SK-N-SH (cell line): ENCODE measurements at regions not wholly inside any gene's neighbourhood (a gene's known extent, or its start where the extent isn't known, plus 50 kb on each side); places are given as distances from the start of the nearest gene placed in this dataset.

Source experiments
- CTCF ChIA-PET: fragments of 300-600, 350-600 bp; formaldehyde crosslinking; extraction: SDS; loops from one replicate; lab custom pipeline; 2021; lab: Yijun Ruan, JAX
- POLR2A ChIA-PET: fragments of 350-600 bp; sonication (Branson Sonifier 250); formaldehyde crosslinking; extraction: SDS; loops from one replicate; lab custom pipeline; 2020; ENCODE audit warnings: antibody characterized with exemption, inconsistent platforms; lab: Yijun Ruan, JAX
- DNase-seq: peaks from one replicate; pipeline ENCODE4 v3.0.0; 2012
- H2AFZ ChIP-seq: fragments of 200-600 bp; sonication (generic); 2 replicates; pipeline ENCODE4 v1.8.1; 2016; ENCODE audit warnings: antibody characterized with exemption, mild to moderate bottlenecking, low read depth
- H3F3A ChIP-seq: fragments of 200-600 bp; sonication (generic); replicated peaks from 2 replicates; pipeline ENCODE3; 2016; ENCODE audit warnings: antibody characterized with exemption, mild to moderate bottlenecking; ENCODE audit not compliant: insufficient read depth
- H3K27ac ChIP-seq, 2 experiments: fragments of 200-500 bp in 1 of 2; fragments of 200-600 bp in 1 of 2; sonication (Bioruptor generic) in 1 of 2; sonication (generic), shearing (Covaris generic) in 1 of 2; 2 replicates each; pipeline versions ENCODE4 v1.5.1 to v1.6.1; 2014 to 2016; ENCODE audit warnings: low read depth in 2 of 2, inconsistent platforms in 1 of 2, low read length in 1 of 2, mild to moderate bottlenecking in 1 of 2, mixed read lengths in 1 of 2
- H3K27me3 ChIP-seq: fragments of 200-600 bp; sonication (generic), shearing (Covaris generic); 2 replicates; pipeline ENCODE4 v1.6.1; 2016; ENCODE audit warnings: mixed run types; ENCODE audit not compliant: insufficient read depth
- H3K36me3 ChIP-seq, 2 experiments: fragments of 200-500 bp in 1 of 2; fragments of 200-600 bp in 1 of 2; sonication (Bioruptor generic) in 1 of 2; sonication (generic) in 1 of 2; replicated peaks in 1 of 2; 2 replicates each; pipeline versions ENCODE3 to v1.5.1; 2014 to 2016; ENCODE audit warnings: low read length in 1 of 2, mild to moderate bottlenecking in 1 of 2; ENCODE audit not compliant: insufficient read depth in 2 of 2, control insufficient read depth in 1 of 2
- H3K4me1 ChIP-seq, 2 experiments: fragments of 200-500 bp in 1 of 2; fragments of 200-600 bp in 1 of 2; sonication (Bioruptor generic) in 1 of 2; sonication (generic), shearing (Covaris generic) in 1 of 2; 2 replicates each; pipeline versions ENCODE4 v1.5.1 to v1.6.1; 2014 to 2016; ENCODE audit warnings: low read depth in 1 of 2, low read length in 1 of 2, mixed run types in 1 of 2; ENCODE audit not compliant: insufficient read depth in 2 of 2, control insufficient read depth in 1 of 2
- H3K4me2 ChIP-seq: fragments of 200-600 bp; sonication (generic), shearing (Covaris generic); 2 replicates; pipeline ENCODE4 v1.6.1; 2017; ENCODE audit warnings: mixed run types
- H3K4me3 ChIP-seq, 2 experiments: fragments of 200-500 bp in 1 of 2; fragments of 200-600 bp in 1 of 2; sonication (Bioruptor generic) in 1 of 2; sonication (generic), shearing (Covaris generic) in 1 of 2; 2 replicates each; pipeline versions ENCODE4 v1.5.1 to v1.8.1; 2014 to 2016; ENCODE audit warnings: low read depth in 2 of 2, inconsistent platforms in 1 of 2, low read length in 1 of 2, mild to moderate bottlenecking in 1 of 2, mixed read lengths in 1 of 2, moderate library complexity in 1 of 2
- H3K79me2 ChIP-seq: fragments of 200-600 bp; sonication (generic); 2 replicates; pipeline ENCODE4 v1.8.1; 2017; ENCODE audit warnings: mild to moderate bottlenecking; ENCODE audit not compliant: insufficient read depth
- H3K9ac ChIP-seq: fragments of 200-600 bp; sonication (generic); 2 replicates; pipeline ENCODE4 v1.6.1; 2017; ENCODE audit warnings: mixed run types
- H3K9me2 ChIP-seq: fragments of 200-600 bp; sonication (generic); 2 replicates; pipeline ENCODE4 v1.6.1; 2017; ENCODE audit warnings: mixed run types
- H3K9me3 ChIP-seq: fragments of 200-600 bp; sonication (generic); 2 replicates; pipeline ENCODE4 v1.6.1; 2017; ENCODE audit warnings: mixed run types, mild to moderate bottlenecking, moderate library complexity
- H4K20me1 ChIP-seq: fragments of 200-600 bp; sonication (generic); 2 replicates; pipeline ENCODE4 v1.6.1; 2017; ENCODE audit warnings: mild to moderate bottlenecking, mixed run types; ENCODE audit not compliant: insufficient read depth
- ELF1 ChIP-seq: IDR thresholded peaks from 2 replicates; pipeline ENCODE4 v1.4.0; 2012
- EZH2phosphoT487 ChIP-seq: fragments of 200-600 bp; sonication (generic); IDR thresholded peaks from 2 replicates; pipeline ENCODE4 v1.6.1; 2017; ENCODE audit warnings: low read depth, mixed run types, mild to moderate bottlenecking, antibody characterized with exemption, moderate library complexity, borderline replicate concordance
- GABPA ChIP-seq: IDR thresholded peaks from 2 replicates; pipeline ENCODE4 v1.4.0; 2012; ENCODE audit warnings: low read depth, mild to moderate bottlenecking
- GATA2 ChIP-seq: sonication (generic); formaldehyde crosslinking; IDR thresholded peaks from 2 replicates; pipeline ENCODE4 v1.5.0; 2020; ENCODE audit warnings: mild to moderate bottlenecking, missing genetic modification reagents
- JUND ChIP-seq: IDR thresholded peaks from 2 replicates; pipeline ENCODE4 v1.4.0; 2012
- MAX ChIP-seq: IDR thresholded peaks from 2 replicates; pipeline ENCODE4 v1.4.0; 2012; ENCODE audit warnings: low read depth
- MEF2A ChIP-seq: IDR thresholded peaks from 2 replicates; pipeline ENCODE4 v1.4.0; 2012; ENCODE audit warnings: low read depth, borderline replicate concordance
- MXI1 ChIP-seq: IDR thresholded peaks from 2 replicates; pipeline ENCODE4 v1.6.1; 2012; ENCODE audit warnings: mild to moderate bottlenecking, low read depth, low read length, improper control_type of control experiment
- NFIC ChIP-seq: IDR thresholded peaks from 2 replicates; pipeline ENCODE4 v1.4.0; 2012; ENCODE audit warnings: borderline replicate concordance
- NRF1 ChIP-seq: IDR thresholded peaks from 2 replicates; pipeline ENCODE4 v1.6.1; 2012; ENCODE audit warnings: low read depth, mild to moderate bottlenecking, low read length
- RAD21 ChIP-seq: IDR thresholded peaks from 2 replicates; pipeline ENCODE4 v1.6.1; 2012; ENCODE audit warnings: mild to moderate bottlenecking, low read length
- SIN3A ChIP-seq: IDR thresholded peaks from 2 replicates; pipeline ENCODE4 v1.6.1; 2012; ENCODE audit warnings: low read depth, mild to moderate bottlenecking, low read length, moderate library complexity, borderline replicate concordance
- SMC3 ChIP-seq: IDR thresholded peaks from 2 replicates; pipeline ENCODE4 v1.6.1; 2012; ENCODE audit warnings: low read depth, low read length, improper control_type of control experiment
- TAF1 ChIP-seq: IDR thresholded peaks from 2 replicates; pipeline ENCODE4 v1.6.1; 2012; ENCODE audit warnings: low read depth, mild to moderate bottlenecking, low read length, moderate library complexity, borderline replicate concordance
- TCF12 ChIP-seq: IDR thresholded peaks from 2 replicates; pipeline ENCODE4 v1.4.0; 2012
- USF2 ChIP-seq: fragments of 150-350 bp; IDR thresholded peaks from 2 replicates; pipeline ENCODE4 v1.6.1; 2017; ENCODE audit warnings: antibody characterized with exemption, low read length, low read depth, borderline replicate concordance
- ZBTB33 ChIP-seq: IDR thresholded peaks from 2 replicates; pipeline ENCODE4 v1.4.0; 2012; ENCODE audit warnings: low read depth, borderline replicate concordance
- WGBS: methylation state at CpG from one replicate; pipeline ENCODE4 v1.1.6; 2017; ENCODE audit warnings: low lambda C conversion rate; 5-methylcytosine and 5-hydroxymethylcytosine counted together

- no peaks in the 10 kb centered on the region for H3K9me2 ChIP-seq
- no peak for DNase-seq
- no peaks in the 10 kb centered on the region for H4K20me1 ChIP-seq
- H3K9ac ChIP-seq: no peak overlapping the region
- ChIA-PET POLR2A (no interaction called here), CTCF (no interaction called here)
- H3K27ac ChIP-seq: no peak overlapping the region
- 15% methylated on average over 1 of the region's 1 CpG for WGBS
- TF ChIP-seq ELF1: no peak
- no peak for TF ChIP-seq EZH2phosphoT487
- no peak for TF ChIP-seq JUND
- TF ChIP-seq MAX: no peak
- no peak for TF ChIP-seq MEF2A
- TF ChIP-seq ZBTB33: no peak
- no peak for TF ChIP-seq NRF1
- TF ChIP-seq TCF12: no peak
- no peak for TF ChIP-seq RAD21
- no peak for TF ChIP-seq SMC3
- no peak for TF ChIP-seq TAF1
- no peak for TF ChIP-seq MXI1
- TF ChIP-seq NFIC: no peak
- no peak for TF ChIP-seq SIN3A
- TF ChIP-seq GABPA: no peak
- TF ChIP-seq GATA2 (CRISPR knock-in tag): no peak
- H3K27me3 ChIP-seq: no peaks in the 10 kb centered on the region
- H3K36me3 ChIP-seq: no peaks in the 10 kb centered on the region
- H3K79me2 ChIP-seq: no peaks in the 10 kb centered on the region
- H3K9me3 ChIP-seq: no peaks in the 10 kb centered on the region
- no peak overlapping the region for H3K4me2 ChIP-seq
- no peak overlapping the region for H2AFZ ChIP-seq
- no peak overlapping the region for H3K4me3 ChIP-seq
- H3F3A ChIP-seq: no peaks in the 10 kb centered on the region
- no peaks in the 10 kb centered on the region for H3K4me1 ChIP-seq
Observed at GRCh38 chr4:43238008-43238407, 345.5 kb downstream of the GRXCR1 start.

GRCh38 chr4:43238585-43238984 is 346.1 kb downstream of the GRXCR1 start:
- no peak overlapping the region for H2AFZ ChIP-seq
- H3K4me1 ChIP-seq: no peaks in the 10 kb centered on the region
- TF ChIP-seq MAX (no peak), USF2 (no peak), EZH2phosphoT487 (no peak), NRF1 (no peak)
- no peaks in the 10 kb centered on the region for H3K36me3 ChIP-seq
- no peak for DNase-seq
- H4K20me1 ChIP-seq: no peaks in the 10 kb centered on the region
- POLR2A ChIA-PET: no interaction called here
- H3K9me3 ChIP-seq: no peaks in the 10 kb centered on the region
- H3K79me2 ChIP-seq: no peaks in the 10 kb centered on the region
- no peak overlapping the region for H3K4me3 ChIP-seq
- H3K27me3 ChIP-seq: no peaks in the 10 kb centered on the region
- H3K9ac ChIP-seq: no peak overlapping the region
- no peaks in the 10 kb centered on the region for H3F3A ChIP-seq
- CTCF ChIA-PET: no interaction called here
- no peaks in the 10 kb centered on the region for H3K9me2 ChIP-seq
- no peak overlapping the region for H3K27ac ChIP-seq
- H3K4me2 ChIP-seq: no peak overlapping the region
